Stimulated activated CD4-positive, alpha-beta T cell treated with anti-CD3 and anti-CD28 coated beads, Interleukin-2, amount 100 ng/mL, for 48 hours (primary cell): ENCODE measurements at regions not wholly inside any gene's neighbourhood (a gene's known extent, or its start where the extent isn't known, plus 50 kb on each side); places are given as distances from the start of the nearest gene placed in this dataset.
A peak's percentile ranks its signal among the peaks of the same experiment; 100 is the strongest.
"Not testable (repeated sequence)": the region's sequence is repeated elsewhere in the genome, so short reads cannot be mapped to it uniquely, and the experiment has no call there.

ENCODE experiments used
- DNase-seq, 2 donors: peaks; one replicate each; pipeline ENCODE4 v3.0.0-alpha.2; 2020

- no peak for DNase-seq
These were observed 185.8 kb downstream of the B3GLCT start for GRCh38 chr13:31385540-31385939.

- DNase-seq: no peak
These were observed 194.7 kb downstream of the B3GLCT start for GRCh38 chr13:31394506-31394905.

DNA sequence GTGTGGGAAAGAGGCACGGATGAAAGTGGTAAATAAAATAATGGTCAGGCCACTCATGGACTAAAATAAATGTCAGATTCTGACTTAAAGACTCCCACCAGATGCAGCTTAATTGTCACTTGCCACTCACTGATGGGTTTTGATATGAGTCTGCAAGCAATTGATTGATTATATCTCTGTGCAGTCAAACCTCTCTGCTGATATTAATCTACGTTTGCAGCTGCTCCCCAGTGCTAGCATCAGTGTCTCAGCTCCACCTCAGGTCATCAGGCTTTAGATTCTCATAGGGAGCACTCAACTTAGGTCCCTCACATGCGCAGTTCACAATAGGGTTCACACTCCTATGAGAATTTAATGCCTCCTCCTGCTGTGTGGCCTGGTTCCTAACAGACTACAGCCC is 195.3 kb downstream of the B3GLCT start:
- DNase-seq: no peak

- DNase-seq: no peak
These were observed 199.9 kb downstream of the B3GLCT start for GRCh38 chr13:31399690-31400089.

- DNase-seq: not testable (repeated sequence)
These were observed 203.9 kb downstream of the B3GLCT start for GRCh38 chr13:31403711-31404110.

DNA sequence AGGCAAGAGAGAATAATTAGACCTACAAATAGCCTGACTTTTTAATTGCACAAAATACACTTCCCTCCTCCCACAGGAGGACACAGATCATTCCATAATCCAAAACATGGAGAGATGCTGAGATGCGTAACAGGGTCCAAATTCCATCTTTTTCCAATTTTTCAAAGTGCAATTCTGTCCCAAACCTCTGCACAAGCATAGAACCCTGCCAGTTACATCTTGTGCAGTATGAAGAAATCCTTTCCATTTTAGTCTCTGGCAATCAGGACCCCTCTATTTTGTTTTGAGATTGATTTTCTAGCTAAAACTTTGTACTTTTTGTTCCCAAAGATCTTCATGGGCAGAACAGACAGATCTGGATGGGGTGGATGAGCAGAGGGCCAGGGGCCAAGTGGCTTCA is 209.2 kb downstream of the B3GLCT start:
- no peak for DNase-seq

- DNase-seq: no peak
These were observed 210.0 kb downstream of the B3GLCT start for GRCh38 chr13:31409678-31410356.

- no peak for DNase-seq
These were observed 213.7 kb downstream of the B3GLCT start for GRCh38 chr13:31413516-31413915.

DNA sequence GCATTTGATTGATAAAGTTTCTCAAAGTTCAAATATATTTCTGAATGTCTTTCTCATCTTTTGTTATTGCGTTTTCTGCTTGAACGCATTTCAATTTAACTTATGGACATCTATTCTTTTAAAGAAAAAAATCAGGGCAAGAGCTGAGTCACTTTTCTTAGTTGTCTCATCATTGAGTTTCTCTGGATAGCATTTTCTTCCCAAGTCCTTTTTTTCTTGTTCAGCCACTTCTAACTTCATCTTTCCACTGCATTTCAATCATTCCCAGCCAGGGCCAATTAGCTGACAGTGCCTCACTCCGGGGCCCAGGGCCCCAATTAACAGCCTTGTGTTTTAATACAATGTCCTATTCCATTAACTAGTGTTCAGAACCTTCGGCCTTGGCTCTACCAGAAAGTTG is 216.3 kb downstream of the B3GLCT start:
- no peak for DNase-seq

DNA sequence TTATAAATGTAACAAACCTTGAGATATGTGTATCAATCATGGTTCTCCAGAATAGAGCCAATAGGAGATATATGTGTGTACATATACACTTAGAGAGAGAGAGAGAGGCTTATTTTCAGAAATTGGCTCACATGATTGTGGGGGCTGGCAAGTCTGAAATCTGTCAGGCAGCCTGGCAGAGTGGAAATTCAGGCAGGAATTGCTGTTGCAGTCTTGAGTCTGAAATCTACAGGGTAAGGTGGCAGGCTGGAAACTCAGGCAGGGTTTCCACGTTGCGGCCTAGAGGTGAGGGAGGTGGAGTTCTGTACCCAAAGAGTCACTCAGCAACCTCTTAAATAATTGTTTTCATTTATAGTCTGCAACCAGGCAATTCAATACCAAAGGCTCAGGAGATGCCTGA is 218.4 kb downstream of the B3GLCT start:
- no peak for DNase-seq

- no peak for DNase-seq
These were observed 222.0 kb downstream of the B3GLCT start for GRCh38 chr13:31421756-31422155.

DNA sequence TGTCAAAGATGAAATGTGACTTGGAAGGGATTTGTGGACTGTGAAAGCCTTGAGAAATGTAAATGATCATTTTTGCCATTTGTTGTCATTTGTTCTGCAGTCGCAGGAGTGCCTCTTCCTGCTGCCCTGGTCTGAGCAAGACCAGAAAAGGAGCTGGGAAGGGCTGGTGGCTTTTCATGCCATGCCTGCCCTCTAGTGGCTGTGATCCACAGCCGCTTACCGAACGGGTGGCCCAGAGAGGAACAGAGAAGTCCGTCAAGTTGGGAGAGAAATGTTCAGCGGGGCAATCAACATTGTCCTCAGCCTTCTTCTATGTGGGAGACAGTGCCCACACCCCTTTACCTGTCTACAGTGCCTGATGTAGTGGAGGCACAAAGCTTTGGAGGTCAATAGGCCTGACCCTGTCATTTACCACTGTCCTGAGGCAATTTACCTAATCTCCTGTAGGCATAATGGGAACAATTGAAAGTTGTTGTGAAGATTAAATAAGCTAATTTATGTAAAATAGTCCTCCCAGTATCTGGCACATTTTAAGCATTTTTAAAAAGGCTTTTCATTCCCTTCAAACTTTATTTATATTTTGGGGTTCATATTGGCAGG is 224.5 kb downstream of the B3GLCT start:
- DNase-seq: peak; percentile 51 to 57

DNA sequence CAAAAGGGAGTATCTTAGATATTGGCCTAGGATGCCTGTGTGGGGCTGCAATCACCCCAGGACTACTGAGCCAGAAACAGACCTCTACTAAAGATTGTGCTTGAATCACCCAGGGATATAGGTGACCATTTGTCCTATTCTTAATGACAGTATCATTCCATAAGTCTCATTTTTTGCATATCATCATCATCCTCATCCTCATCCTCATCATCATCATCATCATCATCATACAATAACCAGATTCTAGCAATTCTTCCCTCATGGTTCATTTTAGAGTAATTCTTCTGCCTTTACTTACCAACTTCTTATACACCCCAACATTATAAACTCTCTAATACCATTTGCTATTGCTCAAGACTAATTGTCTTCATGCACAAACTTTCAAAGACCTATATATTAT is 226.6 kb downstream of the B3GLCT start:
- no peak for DNase-seq

DNA sequence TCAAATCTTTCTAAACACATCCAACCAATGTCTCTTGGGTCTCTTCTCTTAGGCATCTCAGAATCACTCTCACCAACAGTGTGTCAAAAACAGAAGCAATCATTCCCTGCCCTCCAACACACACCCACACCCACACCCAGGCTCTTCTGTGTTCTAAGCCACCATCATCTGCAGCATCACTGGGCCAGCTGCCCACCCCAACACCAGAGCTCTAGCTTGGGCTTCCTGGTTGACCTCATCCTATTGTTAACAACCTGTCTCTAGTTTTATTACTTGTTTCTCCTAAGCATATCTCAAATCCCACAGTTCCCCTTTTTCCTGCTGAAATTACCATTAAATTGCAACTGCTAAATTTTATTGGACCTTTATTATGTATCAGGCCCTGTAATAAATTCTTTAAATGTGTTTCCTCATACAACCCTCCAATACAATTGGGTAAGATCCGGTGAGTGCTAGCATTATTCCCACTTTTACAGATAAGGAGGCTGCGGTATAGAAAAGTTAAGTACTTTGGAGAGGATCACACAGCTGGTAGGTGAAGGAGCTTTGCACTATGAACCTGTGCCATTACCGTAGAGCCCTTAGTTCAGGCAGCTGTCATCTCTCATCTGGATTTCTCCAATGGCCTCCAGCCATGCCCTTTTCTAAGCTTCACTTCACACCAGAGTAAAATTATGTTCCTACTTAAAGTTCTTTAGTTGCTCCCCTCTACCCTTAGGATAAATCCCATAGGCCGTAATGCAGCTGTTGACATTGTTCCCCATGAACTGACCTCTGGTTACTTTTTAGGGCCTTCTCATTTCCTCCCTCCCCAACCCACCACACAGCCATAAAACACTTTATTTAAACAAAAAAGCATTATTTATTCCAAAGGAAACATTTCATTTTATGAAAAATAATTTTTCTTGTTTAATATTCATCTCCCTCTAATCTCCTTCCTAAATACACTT is 227.7 kb downstream of the B3GLCT start:
- DNase-seq: no peak

GRCh38 chr13:31431722-31432137 is 232.0 kb downstream of the B3GLCT start:
- peak; percentile 43 to 51 for DNase-seq

DNA sequence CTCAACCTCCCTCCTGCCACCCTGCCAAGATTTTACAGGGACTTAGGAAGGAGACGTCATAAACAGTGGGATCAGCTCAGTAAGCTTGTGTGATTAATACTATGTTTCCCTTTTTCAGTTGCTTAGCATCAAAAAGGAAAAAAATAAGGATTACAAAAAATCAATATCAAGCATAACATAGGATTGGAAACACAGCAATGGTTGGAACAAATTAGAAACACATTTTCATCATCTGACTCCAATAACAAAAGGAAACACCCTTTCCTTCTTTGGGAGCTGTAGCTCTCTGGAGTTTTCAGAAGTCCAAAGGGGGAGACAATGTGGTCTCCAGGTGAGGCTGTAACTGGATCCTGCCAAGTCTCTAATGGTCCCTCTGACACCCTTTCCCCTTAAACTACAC is 233.4 kb downstream of the B3GLCT start:
- no peak for DNase-seq

- DNase-seq: no peak
These were observed 234.0 kb downstream of the B3GLCT start for GRCh38 chr13:31433746-31434145.

DNA sequence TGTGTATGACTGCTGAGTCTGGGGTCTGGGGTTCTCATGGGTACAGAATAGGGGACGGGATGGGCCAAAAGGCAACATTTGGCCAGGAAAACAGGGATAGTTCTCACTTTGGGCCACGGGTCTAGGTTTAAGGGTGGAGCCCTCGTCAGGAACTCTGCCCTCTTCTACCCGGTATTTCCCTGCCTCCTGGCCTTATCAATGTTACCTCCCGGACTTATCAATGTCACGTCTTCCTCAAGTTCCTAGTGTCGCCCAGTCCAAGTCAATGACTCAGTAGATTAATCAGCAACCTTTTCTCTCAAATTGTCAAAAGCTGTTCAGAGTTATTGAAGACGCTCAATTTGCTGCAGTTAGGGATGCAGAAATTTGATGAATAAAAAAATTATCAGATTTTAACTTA is 234.8 kb downstream of the B3GLCT start:
- no peak for DNase-seq

DNA sequence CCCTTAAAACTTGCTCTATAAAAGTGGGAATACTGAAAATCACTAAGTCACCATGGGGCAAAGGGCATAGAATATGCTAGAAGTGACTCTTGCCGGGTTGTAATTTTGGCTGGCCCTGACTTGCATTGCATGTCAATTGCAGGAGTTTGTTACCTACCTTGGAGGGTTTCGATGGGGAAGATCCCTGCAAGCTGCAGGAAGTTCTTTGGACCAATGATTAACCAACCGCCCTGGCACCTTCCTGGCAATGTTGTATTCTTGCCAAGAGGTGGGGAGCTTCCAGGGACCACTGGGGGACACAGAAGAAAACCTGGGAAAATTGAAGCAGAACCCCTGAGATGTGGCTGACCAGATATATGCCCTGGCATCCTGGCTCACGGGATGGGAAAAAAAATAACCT is 235.8 kb downstream of the B3GLCT start:
- DNase-seq: no peak

- no peak for DNase-seq
These were observed 236.7 kb downstream of the B3GLCT start for GRCh38 chr13:31436478-31436877.

GRCh38 chr13:31437975-31438374 is 238.2 kb downstream of the B3GLCT start:
- no peak for DNase-seq

DNA sequence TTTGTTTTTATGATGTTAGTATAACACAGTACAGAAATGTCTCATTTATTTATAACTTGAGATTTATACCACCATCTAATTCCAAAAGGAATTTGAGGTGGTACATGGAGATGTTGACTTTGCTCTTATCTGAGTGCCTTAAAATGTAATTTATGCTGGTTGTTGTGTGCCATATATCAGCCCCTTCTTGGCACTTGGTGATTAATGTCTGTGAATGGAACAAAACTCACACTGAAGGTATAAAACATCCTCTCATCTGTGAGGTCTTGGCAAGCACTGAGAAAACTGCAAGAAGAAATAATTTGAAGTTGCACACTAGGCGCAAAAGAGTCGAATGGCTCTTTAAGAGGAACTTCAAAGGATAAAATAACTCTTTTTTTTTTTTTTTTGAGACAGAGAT is 240.4 kb downstream of the B3GLCT start:
- DNase-seq: no peak

GRCh38 chr13:31441800-31442510 is 242.2 kb downstream of the B3GLCT start:
- DNase-seq: no peak
